ENCODE measurements at regions not wholly inside any gene's neighbourhood (a gene's known extent, or its start where the extent isn't known, plus 50 kb on each side); places are given as distances from the start of the nearest gene placed in this dataset.
"Not testable (repeated sequence)": the region's sequence is repeated elsewhere in the genome, so short reads cannot be mapped to it uniquely, and the experiment has no call there.

DNA sequence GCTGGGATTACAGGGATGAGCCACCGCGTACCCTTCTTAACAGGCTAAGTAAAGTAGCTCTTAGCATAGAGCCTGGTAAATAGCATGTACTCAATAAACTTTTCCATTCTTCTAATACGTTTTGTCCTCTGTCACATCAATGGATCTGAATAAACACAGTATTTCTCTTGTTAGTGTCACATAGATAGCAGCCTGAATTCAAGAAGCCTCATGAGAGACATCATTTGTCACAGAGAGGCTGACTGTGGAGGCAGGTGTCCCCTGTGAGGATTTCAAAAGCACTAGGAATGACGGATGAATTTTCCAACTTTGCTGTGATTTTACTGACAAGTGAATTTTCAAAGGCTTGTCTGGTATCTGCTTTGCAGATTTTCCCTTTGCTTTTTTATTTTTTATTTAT is 82.6 kb upstream of the CDC14C start:
- no peak for DNase-seq
- Histone ChIP-seq H3K27me3 (ENCODE audit: insufficient read depth, low read length, poor library complexity, severe bottlenecking) (no peaks in the 10 kb centered on the region), H3K4me3 (ENCODE audit: low read length) (no peak overlapping the region), H3K4me1 (ENCODE audit: insufficient read depth, low read length) (no peaks in the 10 kb centered on the region), H3K9me3 (ENCODE audit: low read length) (no peaks in the 10 kb centered on the region), H3K27ac (ENCODE audit: low read depth, low read length) (no peak overlapping the region), H3K36me3 (ENCODE audit: insufficient read depth, low read length) (no peaks in the 10 kb centered on the region)
- Mint-ChIP-seq H3K9me3 (peaks cover 0 to 5% (median 3%) of the 10 kb centered on the region in 5 donors), H3K27ac (no peak overlapping the region), H3K4me1 (no peaks in the 10 kb centered on the region), H3K27me3 (no peaks in the 10 kb centered on the region), H3K36me3 (no peaks in the 10 kb centered on the region), H3K4me3 (no peak overlapping the region)
- ChIA-PET POLR2A (no interaction called here), CTCF (no interaction called here)

DNA sequence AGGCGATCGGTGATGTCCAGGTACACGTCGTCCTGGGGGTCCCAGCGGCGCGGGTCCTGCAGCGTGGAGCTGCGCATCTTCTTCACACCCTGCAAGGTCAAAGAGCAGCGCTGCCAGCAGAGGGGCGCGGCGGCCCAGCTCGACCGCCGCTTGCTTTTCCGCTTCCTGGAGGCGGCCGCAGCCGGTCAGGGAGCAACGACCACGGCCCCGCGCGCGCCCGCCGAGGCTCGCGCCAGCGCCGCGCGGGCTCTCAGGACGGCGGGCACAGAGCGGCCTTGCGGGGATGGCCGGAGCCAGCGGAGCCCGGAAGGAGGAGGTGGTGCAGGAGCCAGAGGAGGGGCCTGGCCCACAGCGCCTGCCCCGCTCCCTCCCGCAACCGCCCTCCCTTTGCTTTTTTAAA is 76.4 kb upstream of the CDC14C start:
- Histone ChIP-seq H3K27me3 (ENCODE audit: insufficient read depth, low read length, poor library complexity, severe bottlenecking) (no peaks in the 10 kb centered on the region), H3K4me1 (ENCODE audit: insufficient read depth, low read length) (no peaks in the 10 kb centered on the region), H3K9me3 (ENCODE audit: low read length) (no peaks in the 10 kb centered on the region), H3K4me3 (ENCODE audit: low read length) (no peak overlapping the region), H3K36me3 (ENCODE audit: insufficient read depth, low read length) (no peaks in the 10 kb centered on the region), H3K27ac (ENCODE audit: low read depth, low read length) (no peak overlapping the region)
- H3K36me3 Mint-ChIP-seq: no peaks in the 10 kb centered on the region
- no peak for DNase-seq
- no peak overlapping the region for H3K27ac Mint-ChIP-seq
- no peaks in the 10 kb centered on the region for H3K4me1 Mint-ChIP-seq
- no peaks in the 10 kb centered on the region for H3K27me3 Mint-ChIP-seq
- H3K4me3 Mint-ChIP-seq: no peak overlapping the region
- ChIA-PET POLR2A (no interaction called here), CTCF (no interaction called here)
- peaks cover 0 to 3% (median 0%) of the 10 kb centered on the region in 5 donors for H3K9me3 Mint-ChIP-seq

DNA sequence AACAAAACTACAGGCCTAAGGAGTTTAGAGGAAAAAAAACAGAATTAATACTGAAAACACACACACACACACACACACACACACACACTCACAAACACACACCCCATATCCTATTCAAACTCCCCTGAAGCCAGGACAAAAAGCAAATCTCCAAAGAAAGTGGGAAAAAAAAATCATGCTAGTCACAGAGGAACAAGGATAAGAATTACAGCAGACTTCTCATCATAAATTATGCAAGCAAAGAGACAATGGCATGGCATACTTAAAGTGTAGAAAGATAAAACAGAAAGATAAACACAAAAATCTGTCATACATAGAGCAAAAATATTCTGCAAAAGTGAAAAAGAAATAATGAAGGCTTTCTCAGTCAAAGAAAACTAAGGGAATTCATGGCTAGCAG is 63.9 kb upstream of the CDC14C start:
- H3K4me3 ChIP-seq (ENCODE audit: low read length); H3K4me3 Mint-ChIP-seq; H3K27me3 Mint-ChIP-seq; POLR2A ChIA-PET; H3K27ac ChIP-seq (ENCODE audit: low read depth, low read length); H3K4me1 ChIP-seq (ENCODE audit: insufficient read depth, low read length); H3K27me3 ChIP-seq (ENCODE audit: insufficient read depth, low read length, poor library complexity, severe bottlenecking); H3K36me3 ChIP-seq (ENCODE audit: insufficient read depth, low read length); H3K27ac Mint-ChIP-seq; H3K36me3 Mint-ChIP-seq; H3K9me3 ChIP-seq (ENCODE audit: low read length); CTCF ChIA-PET; DNase-seq; H3K4me1 Mint-ChIP-seq: not testable (repeated sequence)
- peaks cover 7 to 23% (median 13%) of the 10 kb centered on the region in 5 donors for H3K9me3 Mint-ChIP-seq

DNA sequence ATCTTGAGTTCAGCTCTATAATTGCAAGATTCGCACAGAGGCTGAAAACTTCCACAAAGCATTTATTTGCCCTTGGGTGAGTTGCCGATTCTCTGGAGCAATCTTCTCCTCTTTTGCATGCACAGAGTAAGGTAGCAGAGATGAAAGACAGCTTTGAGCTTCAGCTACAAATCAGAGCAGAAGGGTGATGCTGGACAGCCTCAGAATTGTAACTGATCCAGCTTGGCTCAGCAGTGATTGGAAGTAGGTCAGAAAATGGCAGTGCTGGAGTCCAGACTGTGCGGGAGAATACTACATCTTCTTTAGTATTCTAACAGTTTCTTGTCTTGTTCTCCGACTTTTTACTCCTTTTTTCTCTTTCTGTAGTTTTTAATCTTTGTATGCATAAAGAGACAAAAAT is 55.4 kb upstream of the CDC14C start:
- H3K4me3 ChIP-seq (ENCODE audit: low read length): no peak overlapping the region
- no peaks in the 10 kb centered on the region for H3K4me1 Mint-ChIP-seq

GRCh38 chr7:48872548-48872947 is 51.8 kb upstream of the CDC14C start:
- peaks cover 0 to 9% (median 2%) of the 10 kb centered on the region in 5 donors for H3K9me3 Mint-ChIP-seq
- H3K4me1 ChIP-seq (ENCODE audit: insufficient read depth, low read length): no peaks in the 10 kb centered on the region
- H3K27me3 ChIP-seq (ENCODE audit: insufficient read depth, low read length, poor library complexity, severe bottlenecking): no peaks in the 10 kb centered on the region
- no peaks in the 10 kb centered on the region for H3K36me3 Mint-ChIP-seq
- no peak overlapping the region for H3K4me3 ChIP-seq (ENCODE audit: low read length)
- H3K36me3 ChIP-seq (ENCODE audit: insufficient read depth, low read length): no peaks in the 10 kb centered on the region
- H3K27me3 Mint-ChIP-seq: no peaks in the 10 kb centered on the region
- no peaks in the 10 kb centered on the region for H3K4me1 Mint-ChIP-seq
- DNase-seq: no peak
- CTCF ChIA-PET: no interaction called here
- H3K27ac ChIP-seq (ENCODE audit: low read depth, low read length): no peak overlapping the region
- no peak overlapping the region for H3K4me3 Mint-ChIP-seq
- H3K9me3 ChIP-seq (ENCODE audit: low read length): no peaks in the 10 kb centered on the region
- POLR2A ChIA-PET: no interaction called here
- no peak overlapping the region for H3K27ac Mint-ChIP-seq

More for the DNA sequence above, 55.4 kb upstream of the CDC14C start:
- no peaks in the 10 kb centered on the region for H3K36me3 Mint-ChIP-seq
- no peak for DNase-seq
- Histone ChIP-seq H3K27me3 (ENCODE audit: insufficient read depth, low read length, poor library complexity, severe bottlenecking) (no peaks in the 10 kb centered on the region), H3K9me3 (ENCODE audit: low read length) (no peaks in the 10 kb centered on the region), H3K36me3 (ENCODE audit: insufficient read depth, low read length) (no peaks in the 10 kb centered on the region), H3K4me1 (ENCODE audit: insufficient read depth, low read length) (no peaks in the 10 kb centered on the region), H3K27ac (ENCODE audit: low read depth, low read length) (no peak overlapping the region)
- peaks cover 0 to 5% (median 4%) of the 10 kb centered on the region in 5 donors for H3K9me3 Mint-ChIP-seq
- CTCF ChIA-PET: no interaction called here
- H3K27me3 Mint-ChIP-seq: no peaks in the 10 kb centered on the region
- H3K4me3 Mint-ChIP-seq: no peak overlapping the region
- POLR2A ChIA-PET: no interaction called here
- H3K27ac Mint-ChIP-seq: no peak overlapping the region
